ENCODE measurements at regions not wholly inside any gene's neighbourhood (a gene's known extent, or its start where the extent isn't known, plus 50 kb on each side); places are given as distances from the start of the nearest gene placed in this dataset.

GRCh38 chr5:152572812-152573211 lies 167.7 kb upstream of the NMUR2 start:
- TF ChIP-seq EZH2 (IDR thresholded peaks at IDR 0.05) (no peak), POLR2AphosphoS5 (IDR thresholded peaks at IDR 0.05; ENCODE audit: borderline replicate concordance, low read depth, low read length) (no peak), FOXP2 (optimal IDR thresholded peaks at IDR 0.05; ENCODE audit: control extremely low read depth, extremely low read length, insufficient read depth) (no peak)

Data from SK-N-MC (cell line).